ENCODE measurements at regions not wholly inside any gene's neighbourhood (a gene's known extent, or its start where the extent isn't known, plus 50 kb on each side); places are given as distances from the start of the nearest gene placed in this dataset.
"Not testable (repeated sequence)": the region's sequence is repeated elsewhere in the genome, so short reads cannot be mapped to it uniquely, and the experiment has no call there.

- DNase-seq: no peak
These were observed 447.1 kb upstream of the AMOT start for GRCh38 chrX:113287761-113288160.

GRCh38 chrX:113275804-113276203, 435.2 kb upstream of the AMOT start:
- no peak for DNase-seq

- no peak for DNase-seq
These were observed 434.2 kb upstream of the AMOT start for GRCh38 chrX:113274791-113275190.

- no peak for DNase-seq
These were observed 433.7 kb upstream of the AMOT start for GRCh38 chrX:113274345-113274744.

- DNase-seq: no peak
These were observed 428.6 kb upstream of the AMOT start for GRCh38 chrX:113269203-113269602.

GRCh38 chrX:113260474-113260873, 419.8 kb upstream of the AMOT start:
- DNase-seq: no peak

GRCh38 chrX:113222305-113222704, 381.7 kb upstream of the AMOT start:
- no peak for DNase-seq

GRCh38 chrX:113212052-113212451, 371.4 kb upstream of the AMOT start:
- DNase-seq: no peak

GRCh38 chrX:113202601-113203000, 362.0 kb upstream of the AMOT start:
- DNase-seq: no peak

- DNase-seq: no peak
These were observed 355.3 kb upstream of the AMOT start for GRCh38 chrX:113195949-113196348.

GRCh38 chrX:113192418-113192817, 351.8 kb upstream of the AMOT start:
- no peak for DNase-seq

GRCh38 chrX:113157496-113157895, 316.9 kb upstream of the AMOT start:
- no peak for DNase-seq

- DNase-seq: not testable (repeated sequence)
These were observed 313.7 kb upstream of the AMOT start for GRCh38 chrX:113154315-113154714.

- DNase-seq: no peak
These were observed 296.2 kb upstream of the AMOT start for GRCh38 chrX:113136836-113137235.

- no peak for DNase-seq
These were observed 292.7 kb upstream of the AMOT start for GRCh38 chrX:113133316-113133715.

- peak in 1 of 2 experiments; percentile 0 for DNase-seq
These were observed 284.1 kb upstream of the AMOT start for GRCh38 chrX:113124693-113125092.

GRCh38 chrX:113075521-113075920, 234.9 kb upstream of the AMOT start:
- no peak for DNase-seq

GRCh38 chrX:113059714-113060113, 219.1 kb upstream of the AMOT start:
- DNase-seq: no peak

GRCh38 chrX:113058634-113059033, 218.0 kb upstream of the AMOT start:
- no peak for DNase-seq

GRCh38 chrX:113048896-113049295, 208.3 kb upstream of the AMOT start:
- DNase-seq: no peak

- DNase-seq: no peak
These were observed 207.8 kb upstream of the AMOT start for GRCh38 chrX:113048480-113048879.

GRCh38 chrX:113033966-113034680, 193.5 kb upstream of the AMOT start:
- DNase-seq: no peak

- no peak for DNase-seq
These were observed 179.3 kb upstream of the AMOT start for GRCh38 chrX:113019958-113020357.

GRCh38 chrX:113009837-113010236, 169.2 kb upstream of the AMOT start:
- DNase-seq: no peak

GRCh38 chrX:113009029-113009428, 168.4 kb upstream of the AMOT start:
- no peak for DNase-seq

Data from NCI-H526 (cell line).